HG03354 (cell line): ENCODE measurements at regions not wholly inside any gene's neighbourhood (a gene's known extent, or its start where the extent isn't known, plus 50 kb on each side); places are given as distances from the start of the nearest gene placed in this dataset.

Experiments used
- ATAC-seq: cut with Tn5 transposase; IDR thresholded peaks from one replicate; pipeline ENCODE4 v1.9.1; 2021; ENCODE audit warnings: mild to moderate bottlenecking; ENCODE audit not compliant: unreplicated experiment, poor library complexity, severe bottlenecking

- no peak for ATAC-seq
Measured at GRCh38 chr5:68545636-68546295, 330.2 kb downstream of the PIK3R1 start.

- no peak for ATAC-seq
Measured at GRCh38 chr5:68547056-68547455, 331.5 kb downstream of the PIK3R1 start.

GRCh38 chr5:68547622-68548021 lies 332.1 kb downstream of the PIK3R1 start:
- ATAC-seq, result no peak

- ATAC-seq, result no peak
Measured at GRCh38 chr5:68548959-68549676, 333.6 kb downstream of the PIK3R1 start.

DNA sequence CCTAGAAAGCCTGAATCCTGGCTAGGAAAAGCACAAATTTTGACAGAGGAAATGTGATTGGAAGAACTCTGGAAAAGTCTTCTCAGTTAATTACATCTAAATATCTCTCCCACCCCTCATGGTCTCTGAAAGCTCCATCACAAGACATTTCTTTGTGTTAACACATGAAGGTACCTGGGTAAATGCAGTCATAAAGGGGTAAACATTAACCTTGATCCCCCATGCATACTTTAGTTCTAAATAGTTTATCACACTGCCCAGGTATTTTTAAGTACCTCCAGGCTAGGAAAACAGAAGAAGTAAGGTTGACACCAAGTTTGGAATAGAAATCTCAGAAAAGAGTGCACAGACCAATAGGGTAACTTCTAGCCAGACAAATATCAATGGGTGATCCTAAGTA lies 334.5 kb downstream of the PIK3R1 start:
- ATAC-seq, result no peak

GRCh38 chr5:68551436-68551835 lies 335.9 kb downstream of the PIK3R1 start:
- no peak for ATAC-seq

- ATAC-seq, result no peak
Measured at GRCh38 chr5:68554571-68555279, 339.2 kb downstream of the PIK3R1 start.

DNA sequence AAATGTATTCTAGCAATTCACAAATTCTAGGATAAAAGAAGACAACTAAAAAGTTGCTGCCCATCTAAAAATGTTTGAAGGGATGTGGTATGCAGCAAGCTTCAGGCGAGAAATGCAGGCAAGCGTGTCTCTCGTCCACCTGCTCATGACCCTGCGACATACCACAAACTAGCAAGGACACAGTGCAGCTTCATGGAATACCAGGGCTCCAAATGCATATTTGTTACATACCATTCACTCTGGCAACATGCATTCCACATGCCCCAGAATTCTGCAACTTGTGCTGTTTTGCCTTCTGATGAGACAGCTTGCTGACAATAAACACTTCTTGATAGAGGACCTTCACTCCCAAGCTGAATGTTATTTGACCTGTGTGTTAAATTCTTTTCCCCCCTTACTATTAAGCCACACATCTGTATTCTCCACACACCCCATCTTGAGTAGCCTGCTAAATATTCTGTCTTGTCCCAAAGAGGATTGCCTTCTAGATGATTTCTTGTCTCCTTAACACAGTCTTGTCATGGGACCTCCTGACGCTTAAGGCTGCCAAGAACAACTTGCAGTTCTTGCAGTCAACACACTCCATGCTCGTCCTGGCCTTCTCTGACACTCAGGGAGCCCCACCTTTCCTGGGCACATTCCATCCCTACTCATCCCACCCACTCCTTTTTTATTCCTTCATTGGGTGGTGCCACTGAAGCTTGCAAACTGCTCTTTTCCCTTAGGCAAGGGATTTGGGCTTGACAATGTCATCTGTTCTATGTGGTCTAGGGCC lies 340.5 kb downstream of the PIK3R1 start:
- ATAC-seq, result no peak

- no peak for ATAC-seq
Measured at GRCh38 chr5:68557162-68557936, 341.8 kb downstream of the PIK3R1 start.

GRCh38 chr5:68562308-68562707 lies 346.8 kb downstream of the PIK3R1 start:
- no peak for ATAC-seq

DNA sequence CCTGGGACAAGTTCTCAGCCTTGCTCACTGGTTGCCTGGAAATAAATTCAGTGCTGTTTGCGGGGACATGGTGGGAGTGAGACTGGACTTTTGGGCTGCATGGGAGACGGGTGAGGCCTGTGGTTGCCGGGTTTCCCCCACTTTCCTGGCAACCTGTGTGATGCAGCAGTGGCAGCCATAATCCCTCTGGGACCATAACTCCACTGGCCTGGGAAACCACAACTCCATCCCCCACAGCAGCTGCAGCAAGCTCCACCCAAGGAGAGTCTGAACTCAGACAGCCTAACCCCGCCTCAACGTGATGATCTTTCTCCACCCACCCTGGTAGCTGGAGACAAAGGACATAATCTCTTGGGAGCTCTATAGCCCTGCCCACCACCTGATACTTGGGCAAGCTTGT lies 349.9 kb downstream of the PIK3R1 start:
- peak; percentile 96 for ATAC-seq

DNA sequence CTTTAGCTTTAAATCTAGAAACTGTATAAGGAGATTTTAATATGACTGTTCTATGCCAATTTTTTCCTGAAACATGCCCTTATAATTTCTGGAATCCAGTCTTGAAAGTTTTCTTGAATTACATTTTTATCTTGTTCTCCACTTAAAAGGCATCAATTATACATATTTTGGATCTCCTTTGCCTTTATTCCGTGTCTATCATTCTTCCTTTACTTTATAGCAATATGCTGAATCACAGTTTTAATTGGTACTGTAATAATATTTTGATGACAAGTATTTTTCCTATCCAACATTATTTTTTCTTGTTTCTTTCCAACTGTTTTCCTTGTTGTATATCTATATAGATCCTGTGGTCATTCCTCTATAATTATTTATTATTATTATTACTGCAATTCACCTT lies 361.2 kb downstream of the PIK3R1 start:
- no peak for ATAC-seq

DNA sequence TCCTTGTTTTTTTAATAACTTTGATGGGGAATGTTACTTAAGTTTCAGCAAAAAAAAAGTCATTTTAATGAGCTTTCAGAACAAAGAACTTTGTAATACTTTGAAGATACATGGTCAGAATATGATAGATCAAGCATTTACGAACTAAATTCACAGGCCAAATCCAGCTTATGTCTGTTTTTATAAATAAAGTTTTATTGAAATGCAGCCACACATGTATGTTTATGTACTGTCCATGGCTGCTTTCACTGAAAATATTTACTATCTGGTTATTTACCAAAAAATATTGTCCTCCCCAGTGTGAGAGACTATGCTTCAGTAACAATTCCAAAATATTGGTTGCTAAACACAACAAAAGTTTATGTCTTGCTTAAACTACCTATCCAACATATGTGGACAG lies 366.7 kb downstream of the PIK3R1 start:
- no peak for ATAC-seq

GRCh38 chr5:68587171-68587570 lies 371.6 kb downstream of the PIK3R1 start:
- no peak for ATAC-seq

GRCh38 chr5:68591850-68592249 lies 376.3 kb downstream of the PIK3R1 start:
- ATAC-seq, result no peak

- no peak for ATAC-seq
Measured at GRCh38 chr5:68592351-68592750, 376.8 kb downstream of the PIK3R1 start.

GRCh38 chr5:68593211-68593671 lies 377.7 kb downstream of the PIK3R1 start:
- ATAC-seq, result no peak

DNA sequence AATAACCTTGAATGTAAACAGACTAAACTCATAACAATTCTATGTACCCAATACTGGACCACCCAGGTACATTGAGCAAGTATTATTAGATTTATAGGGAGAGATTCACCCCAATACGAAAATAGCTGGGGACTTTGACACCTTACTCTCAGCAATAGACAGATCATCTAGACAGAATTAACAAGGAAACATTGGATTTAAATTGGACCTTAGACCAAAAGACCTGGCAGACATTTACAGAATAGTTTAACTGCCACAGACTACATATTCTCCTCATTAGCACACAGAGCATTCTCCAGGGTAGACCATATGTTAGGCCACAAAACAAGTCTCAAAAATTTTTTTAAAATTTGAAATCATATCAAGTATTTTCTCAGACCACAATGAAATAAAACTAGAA lies 397.4 kb downstream of the PIK3R1 start:
- no peak for ATAC-seq

DNA sequence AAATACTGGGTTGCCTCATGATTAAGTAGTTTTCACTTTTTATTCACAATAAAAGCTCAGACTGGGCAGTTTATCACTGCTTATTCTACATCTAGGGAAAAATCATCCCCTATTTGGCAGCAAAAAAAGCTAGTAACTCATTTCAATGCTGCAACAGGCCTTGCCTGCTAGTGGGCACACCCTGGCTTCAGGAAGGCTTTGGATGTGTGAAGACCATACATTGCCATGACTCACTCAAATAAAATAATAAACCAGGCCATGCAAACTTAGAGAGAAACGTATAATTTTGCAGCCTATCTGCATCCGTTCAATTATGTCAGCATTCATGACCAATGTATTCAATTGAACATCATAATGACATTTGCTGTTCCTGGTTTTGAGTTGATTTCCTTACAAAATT lies 402.9 kb downstream of the PIK3R1 start:
- ATAC-seq, result no peak
